ENCODE measurements at regions not wholly inside any gene's neighbourhood (a gene's known extent, or its start where the extent isn't known, plus 50 kb on each side); places are given as distances from the start of the nearest gene placed in this dataset.

- Mint-ChIP-seq H3K27me3 (ENCODE audit: low read depth) (peaks cover 11% of the 10 kb centered on the region), H3K9me3 (no peaks in the 10 kb centered on the region), H3K4me3 (no peak overlapping the region), H3K4me1 (peaks cover 35% of the 10 kb centered on the region), H3K36me3 (ENCODE audit: low read depth) (no peaks in the 10 kb centered on the region), H3K27ac (no peak overlapping the region)
- TF ChIP-seq, protein P1, sequence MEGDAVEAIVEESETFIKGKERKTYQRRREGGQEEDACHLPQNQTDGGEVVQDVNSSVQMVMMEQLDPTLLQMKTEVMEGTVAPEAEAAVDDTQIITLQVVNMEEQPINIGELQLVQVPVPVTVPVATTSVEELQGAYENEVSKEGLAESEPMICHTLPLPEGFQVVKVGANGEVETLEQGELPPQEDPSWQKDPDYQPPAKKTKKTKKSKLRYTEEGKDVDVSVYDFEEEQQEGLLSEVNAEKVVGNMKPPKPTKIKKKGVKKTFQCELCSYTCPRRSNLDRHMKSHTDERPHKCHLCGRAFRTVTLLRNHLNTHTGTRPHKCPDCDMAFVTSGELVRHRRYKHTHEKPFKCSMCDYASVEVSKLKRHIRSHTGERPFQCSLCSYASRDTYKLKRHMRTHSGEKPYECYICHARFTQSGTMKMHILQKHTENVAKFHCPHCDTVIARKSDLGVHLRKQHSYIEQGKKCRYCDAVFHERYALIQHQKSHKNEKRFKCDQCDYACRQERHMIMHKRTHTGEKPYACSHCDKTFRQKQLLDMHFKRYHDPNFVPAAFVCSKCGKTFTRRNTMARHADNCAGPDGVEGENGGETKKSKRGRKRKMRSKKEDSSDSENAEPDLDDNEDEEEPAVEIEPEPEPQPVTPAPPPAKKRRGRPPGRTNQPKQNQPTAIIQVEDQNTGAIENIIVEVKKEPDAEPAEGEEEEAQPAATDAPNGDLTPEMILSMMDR (IDR thresholded peaks at IDR 0.05; ENCODE audit: unreplicated experiment in 3 of 3) = no peak
Observed at GRCh38 chr5:37889612-37890317, 49.9 kb upstream of the GDNF start.

Measured in nephron (organoid).